Activated T-helper 2 cell treated with anti-CD3 and anti-CD28 coated beads, Interferon-gamma antibody, Interleukin-2, Interleukin-4, amounts not matched to agents 10 μg/mL and 5 μg/mL and 100 μg/mL, durations not matched to agents 14 hours and 24 hours and 36 hours (primary cell): ENCODE measurements at regions not wholly inside any gene's neighbourhood (a gene's known extent, or its start where the extent isn't known, plus 50 kb on each side); places are given as distances from the start of the nearest gene placed in this dataset.

Source experiments
- DNase-seq: peaks from one replicate; pipeline ENCODE4 v3.0.0; 2021; ENCODE audit warnings: low spot score
- H3K27ac Mint-ChIP-seq: one replicate; pipeline ENCODE4 v1.8.0; 2021; ENCODE audit warnings: mixed read lengths
- H3K27me3 Mint-ChIP-seq: one replicate; pipeline ENCODE4 v1.8.0; 2021; ENCODE audit warnings: low read depth, mixed read lengths
- H3K36me3 Mint-ChIP-seq: one replicate; pipeline ENCODE4 v1.8.0; 2021; ENCODE audit warnings: low read depth, mixed read lengths
- H3K4me1 Mint-ChIP-seq: one replicate; pipeline ENCODE4 v1.8.0; 2021; ENCODE audit warnings: low read depth, mixed read lengths
- H3K4me3 Mint-ChIP-seq: one replicate; pipeline ENCODE4 v1.8.0; 2021; ENCODE audit warnings: low read depth, mild to moderate bottlenecking, moderate library complexity, mixed read lengths
- H3K9me3 Mint-ChIP-seq: one replicate; pipeline ENCODE4 v1.8.0; 2021; ENCODE audit warnings: mixed read lengths
- intact Hi-C: fragments of 100-400 bp; cut with micrococcal nuclease; formaldehyde crosslinking; loops from one replicate; pipeline ENCODE4 v1.15.1; 2023

GRCh38 chr1:87898431-87898830 lies 569.8 kb downstream of the LMO4 start:
- no peaks in the 10 kb centered on the region for H3K9me3 Mint-ChIP-seq
- no peak for DNase-seq
- intact Hi-C loops = no loop called here

GRCh38 chr1:87899017-87899416 lies 570.3 kb downstream of the LMO4 start:
- Mint-ChIP-seq H3K4me1 (no peaks in the 10 kb centered on the region), H3K9me3 (no peaks in the 10 kb centered on the region), H3K36me3 (no peaks in the 10 kb centered on the region), H3K4me3 (no peak overlapping the region), H3K27me3 (no peaks in the 10 kb centered on the region), H3K27ac (no peak overlapping the region)
- intact Hi-C loops = no loop called here
- DNase-seq = no peak

More at GRCh38 chr1:87898431-87898830, 569.8 kb downstream of the LMO4 start:
- H3K4me3 Mint-ChIP-seq = no peak overlapping the region
- no peak overlapping the region for H3K27ac Mint-ChIP-seq
- H3K4me1 Mint-ChIP-seq = no peaks in the 10 kb centered on the region
- H3K27me3 Mint-ChIP-seq = peaks cover 1% of the 10 kb centered on the region
- H3K36me3 Mint-ChIP-seq = no peaks in the 10 kb centered on the region

GRCh38 chr1:87899746-87900145 lies 571.1 kb downstream of the LMO4 start:
- DNase-seq = no peak
- H3K4me3 Mint-ChIP-seq = no peak overlapping the region
- H3K9me3 Mint-ChIP-seq = no peaks in the 10 kb centered on the region
- no peak overlapping the region for H3K27ac Mint-ChIP-seq
- no peaks in the 10 kb centered on the region for H3K4me1 Mint-ChIP-seq
- intact Hi-C loops = no loop called here
- H3K27me3 Mint-ChIP-seq = no peaks in the 10 kb centered on the region
- H3K36me3 Mint-ChIP-seq = no peaks in the 10 kb centered on the region

DNA sequence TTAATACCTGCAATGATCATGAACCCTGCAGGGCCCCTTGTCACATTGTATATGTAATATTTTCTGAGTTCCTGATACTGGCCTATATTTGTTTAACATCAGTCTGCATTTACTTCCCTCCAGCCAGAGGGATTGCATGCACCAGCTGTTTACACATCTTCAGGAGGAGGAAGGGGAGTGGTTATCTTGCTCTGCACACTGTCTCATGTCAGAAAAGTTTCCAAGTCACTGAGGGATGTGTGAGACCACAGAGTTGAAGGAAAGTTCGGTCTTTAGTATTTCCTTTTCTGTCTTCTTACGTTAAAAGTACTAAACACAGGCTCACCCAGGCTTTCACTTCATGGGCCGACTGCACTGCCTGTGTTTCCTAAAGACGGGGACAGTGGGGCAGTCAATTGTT lies 574.1 kb downstream of the LMO4 start:
- DNase-seq = no peak
- Mint-ChIP-seq H3K9me3 (no peaks in the 10 kb centered on the region), H3K36me3 (no peaks in the 10 kb centered on the region), H3K4me3 (no peak overlapping the region), H3K27me3 (no peaks in the 10 kb centered on the region), H3K4me1 (no peaks in the 10 kb centered on the region), H3K27ac (no peak overlapping the region)
- intact Hi-C loops = no loop called here

DNA sequence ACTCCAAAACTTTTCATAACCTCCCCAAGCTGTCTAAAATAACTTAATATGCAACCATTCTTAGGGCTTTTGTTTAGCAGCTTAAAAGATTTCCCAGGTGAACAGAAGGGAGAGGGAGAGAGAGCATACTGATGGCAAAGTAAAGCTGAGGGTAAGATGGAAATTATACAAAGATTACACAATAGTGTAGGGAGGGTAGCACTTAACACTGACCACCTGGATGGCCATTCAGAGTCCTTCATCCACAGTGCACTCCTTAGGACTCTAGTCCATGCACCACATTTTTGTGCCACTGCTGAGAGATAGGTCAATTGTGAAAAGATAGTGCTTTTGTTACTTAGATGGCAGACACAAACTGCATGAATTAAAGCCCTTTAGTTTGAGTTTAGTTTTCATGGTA lies 574.6 kb downstream of the LMO4 start:
- intact Hi-C loops = no loop called here
- no peak overlapping the region for H3K27ac Mint-ChIP-seq

DNA sequence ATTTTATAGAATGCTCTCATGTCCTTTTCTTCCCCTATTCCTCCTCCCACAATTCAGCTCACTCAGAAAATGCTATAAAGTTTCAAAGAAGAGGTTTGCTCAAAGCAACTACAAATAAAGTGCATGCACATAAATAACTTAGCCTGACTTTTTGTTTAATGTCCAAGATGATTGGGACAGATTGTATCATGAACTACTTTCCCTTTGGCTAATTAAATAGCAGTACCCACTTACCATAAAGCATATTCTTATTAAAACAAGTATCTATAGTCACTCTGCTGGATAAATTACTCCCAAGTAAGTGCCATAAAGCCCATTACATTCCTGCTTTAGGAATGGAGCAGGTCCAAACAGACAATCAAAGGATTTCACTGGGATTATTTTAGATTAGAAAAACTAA lies 576.0 kb downstream of the LMO4 start:
- no peak for DNase-seq
- no peak overlapping the region for H3K4me3 Mint-ChIP-seq
- no peaks in the 10 kb centered on the region for H3K36me3 Mint-ChIP-seq
- H3K9me3 Mint-ChIP-seq = no peaks in the 10 kb centered on the region
- H3K4me1 Mint-ChIP-seq = no peaks in the 10 kb centered on the region
- intact Hi-C loops = no loop called here
- no peak overlapping the region for H3K27ac Mint-ChIP-seq
- no peaks in the 10 kb centered on the region for H3K27me3 Mint-ChIP-seq

More for the DNA sequence above, 574.6 kb downstream of the LMO4 start:
- Mint-ChIP-seq H3K36me3 (no peaks in the 10 kb centered on the region), H3K9me3 (no peaks in the 10 kb centered on the region), H3K4me3 (no peak overlapping the region), H3K4me1 (no peaks in the 10 kb centered on the region), H3K27me3 (no peaks in the 10 kb centered on the region)
- no peak for DNase-seq

DNA sequence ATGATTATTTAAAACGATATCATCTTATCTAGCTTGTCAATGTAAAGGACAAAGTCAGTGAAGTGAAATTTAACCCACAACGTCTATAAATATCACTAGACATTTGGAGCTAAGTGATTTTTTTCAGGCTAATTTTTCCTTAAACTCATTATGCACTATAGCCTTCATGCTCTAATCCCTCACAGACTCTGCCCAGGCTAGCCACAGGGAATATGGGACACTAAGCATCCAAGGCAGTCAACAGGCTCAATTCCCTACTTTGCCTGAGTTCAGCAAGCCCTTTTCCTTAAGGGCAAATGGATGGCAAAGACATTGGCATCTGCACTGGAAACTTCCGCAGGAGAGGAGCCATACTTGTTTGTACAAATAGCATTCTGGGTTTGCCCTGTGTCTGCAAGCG lies 577.0 kb downstream of the LMO4 start:
- Mint-ChIP-seq H3K4me1 (no peaks in the 10 kb centered on the region), H3K9me3 (no peaks in the 10 kb centered on the region), H3K36me3 (no peaks in the 10 kb centered on the region), H3K4me3 (no peak overlapping the region), H3K27me3 (no peaks in the 10 kb centered on the region), H3K27ac (no peak overlapping the region)
- intact Hi-C loops = no loop called here
- no peak for DNase-seq

- H3K9me3 Mint-ChIP-seq = no peaks in the 10 kb centered on the region
- H3K4me3 Mint-ChIP-seq = no peak overlapping the region
- H3K36me3 Mint-ChIP-seq = no peaks in the 10 kb centered on the region
- no peak for DNase-seq
- H3K27me3 Mint-ChIP-seq = no peaks in the 10 kb centered on the region
- intact Hi-C loops = no loop called here
- no peak overlapping the region for H3K27ac Mint-ChIP-seq
- H3K4me1 Mint-ChIP-seq = no peaks in the 10 kb centered on the region
Observed at GRCh38 chr1:87906078-87906477, 577.4 kb downstream of the LMO4 start.

- Mint-ChIP-seq H3K9me3 (peaks cover 11% of the 10 kb centered on the region), H3K27me3 (no peaks in the 10 kb centered on the region), H3K4me1 (no peaks in the 10 kb centered on the region), H3K36me3 (no peaks in the 10 kb centered on the region), H3K4me3 (no peak overlapping the region), H3K27ac (no peak overlapping the region)
- intact Hi-C loops = no loop called here
- no peak for DNase-seq
Observed at GRCh38 chr1:87913361-87913760, 584.7 kb downstream of the LMO4 start.

DNA sequence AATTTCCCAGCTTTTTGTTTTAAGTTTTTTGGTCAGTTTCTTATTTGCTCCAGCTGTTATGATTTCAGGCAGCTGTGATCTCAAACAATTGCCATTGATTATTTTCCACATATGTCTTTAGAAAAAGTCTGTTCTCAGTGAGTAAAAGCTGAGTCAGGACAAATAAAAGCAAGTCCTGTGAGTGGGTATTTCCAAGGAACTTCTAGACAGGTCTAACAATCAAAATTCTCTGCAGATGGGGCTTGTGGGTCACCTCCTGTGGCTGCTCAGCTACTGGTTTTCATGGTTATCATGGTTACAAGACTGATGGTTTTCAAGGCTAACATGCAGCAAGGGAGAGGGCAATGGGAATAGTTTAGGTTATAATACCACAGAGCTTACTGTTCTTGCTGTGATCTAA lies 585.7 kb downstream of the LMO4 start:
- Mint-ChIP-seq H3K27me3 (no peaks in the 10 kb centered on the region), H3K27ac (no peak overlapping the region), H3K4me3 (no peak overlapping the region), H3K36me3 (no peaks in the 10 kb centered on the region), H3K9me3 (peaks cover 11% of the 10 kb centered on the region), H3K4me1 (no peaks in the 10 kb centered on the region)
- DNase-seq = no peak
- intact Hi-C loops = no loop called here

- H3K9me3 Mint-ChIP-seq = peaks cover 11% of the 10 kb centered on the region
- intact Hi-C loops = no loop called here
- DNase-seq = no peak
- H3K4me3 Mint-ChIP-seq = no peak overlapping the region
- no peaks in the 10 kb centered on the region for H3K4me1 Mint-ChIP-seq
- no peak overlapping the region for H3K27ac Mint-ChIP-seq
- no peaks in the 10 kb centered on the region for H3K27me3 Mint-ChIP-seq
- no peaks in the 10 kb centered on the region for H3K36me3 Mint-ChIP-seq
Observed at GRCh38 chr1:87915771-87916170, 587.1 kb downstream of the LMO4 start.

- no peak for DNase-seq
- Mint-ChIP-seq H3K4me3 (no peak overlapping the region), H3K9me3 (peaks cover 11% of the 10 kb centered on the region), H3K36me3 (no peaks in the 10 kb centered on the region), H3K27ac (no peak overlapping the region), H3K27me3 (no peaks in the 10 kb centered on the region), H3K4me1 (no peaks in the 10 kb centered on the region)
- intact Hi-C loops = no loop called here
Observed at GRCh38 chr1:87916965-87917364, 588.3 kb downstream of the LMO4 start.

DNA sequence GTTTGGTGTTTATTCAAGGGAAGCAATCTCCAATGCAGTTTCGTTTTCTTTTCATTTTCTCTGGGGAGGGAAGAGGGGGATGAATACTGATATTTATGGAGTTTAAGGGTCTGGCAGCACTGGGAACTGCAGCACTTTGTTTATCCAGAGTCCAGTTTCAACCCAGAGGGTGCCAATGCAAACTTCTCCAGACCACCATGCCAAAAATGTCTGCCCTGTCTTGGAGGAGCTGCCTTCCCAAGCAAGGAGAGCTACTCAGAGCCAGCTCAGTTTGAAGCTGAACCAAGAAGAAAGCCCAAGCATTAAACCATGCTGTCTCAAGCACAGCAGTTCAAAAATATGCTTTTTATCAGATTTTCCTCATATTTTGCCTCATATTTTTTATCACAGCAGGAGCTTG lies 589.7 kb downstream of the LMO4 start:
- H3K4me3 Mint-ChIP-seq = no peak overlapping the region
- peaks cover 5% of the 10 kb centered on the region for H3K9me3 Mint-ChIP-seq
- no peaks in the 10 kb centered on the region for H3K4me1 Mint-ChIP-seq
- intact Hi-C loops = no loop called here
- no peak for DNase-seq
- no peaks in the 10 kb centered on the region for H3K27me3 Mint-ChIP-seq
- no peak overlapping the region for H3K27ac Mint-ChIP-seq
- no peaks in the 10 kb centered on the region for H3K36me3 Mint-ChIP-seq

DNA sequence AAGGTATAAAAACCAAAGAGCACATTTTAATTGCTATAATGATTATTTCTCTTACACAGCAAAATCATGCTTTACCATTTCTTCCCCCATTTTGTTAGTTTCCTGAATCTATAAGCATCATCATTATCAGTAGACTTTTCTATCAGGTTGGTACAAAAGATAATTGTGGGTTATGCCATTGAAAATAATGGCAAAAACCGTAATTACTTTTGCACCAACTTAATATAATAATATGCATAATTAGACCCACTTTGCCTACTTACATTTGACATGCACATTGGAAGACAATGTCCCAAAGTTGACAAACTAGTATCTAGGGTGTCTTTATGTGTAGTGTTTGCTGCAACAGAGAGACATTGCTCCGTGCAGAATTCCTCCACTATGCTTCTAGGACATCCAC lies 594.2 kb downstream of the LMO4 start:
- H3K4me1 Mint-ChIP-seq = no peaks in the 10 kb centered on the region
- no peak for DNase-seq
- H3K27ac Mint-ChIP-seq = no peak overlapping the region
- H3K36me3 Mint-ChIP-seq = no peaks in the 10 kb centered on the region
- intact Hi-C loops = no loop called here
- no peaks in the 10 kb centered on the region for H3K27me3 Mint-ChIP-seq
- H3K4me3 Mint-ChIP-seq = no peak overlapping the region
- H3K9me3 Mint-ChIP-seq = no peaks in the 10 kb centered on the region
